SK-N-MC (cell line): ENCODE measurements at regions not wholly inside any gene's neighbourhood (a gene's known extent, or its start where the extent isn't known, plus 50 kb on each side); places are given as distances from the start of the nearest gene placed in this dataset.

Experiments
- DNase-seq: peaks from one replicate; pipeline ENCODE4 v3.0.0-alpha.2; 2011; ENCODE audit warnings: low read depth, low spot score
- H3K27ac ChIP-seq: fragments of 200-600 bp; sonication (generic); 2 replicates; pipeline ENCODE4 v1.5.1; 2016; ENCODE audit warnings: mixed run types
- H3K36me3 ChIP-seq: fragments of 200-600 bp; sonication (generic); 2 replicates; pipeline ENCODE4 v1.6.1; 2017; ENCODE audit warnings: antibody characterized with exemption, low read length, mixed read lengths; ENCODE audit not compliant: insufficient read depth
- H3K4me3 ChIP-seq: fragments of 200-600 bp; sonication (generic); 2 replicates; pipeline ENCODE4 v1.5.1; 2016
- H3K9ac ChIP-seq: fragments of 200-600 bp; sonication (generic); 2 replicates; pipeline ENCODE4 v1.8.0; 2017; ENCODE audit warnings: mixed run types, mixed read lengths; ENCODE audit not compliant: insufficient read length
- H3K9me3 ChIP-seq: fragments of 200-600 bp; sonication (generic); 2 replicates; pipeline ENCODE4 v1.6.1; 2017; ENCODE audit warnings: low read depth, mild to moderate bottlenecking, antibody characterized with exemption, low read length, moderate library complexity, mixed read lengths
- EZH2 ChIP-seq: fragments of 200-600 bp; sonication (generic); IDR thresholded peaks from one replicate; pipeline ENCODE4 v1.6.1; 2017; ENCODE audit warnings: antibody characterized with exemption
- FOXP2 ChIP-seq: optimal IDR thresholded peaks from 2 replicates; pipeline ENCODE3; 2011; ENCODE audit warnings: mild to moderate bottlenecking, moderate library complexity; ENCODE audit not compliant: insufficient read depth; ENCODE audit errors: extremely low read length, control extremely low read depth
- POLR2AphosphoS5 ChIP-seq: IDR thresholded peaks from 2 replicates; pipeline ENCODE4 v1.6.1; 2012; ENCODE audit warnings: mild to moderate bottlenecking, low read depth, low read length, borderline replicate concordance

DNA sequence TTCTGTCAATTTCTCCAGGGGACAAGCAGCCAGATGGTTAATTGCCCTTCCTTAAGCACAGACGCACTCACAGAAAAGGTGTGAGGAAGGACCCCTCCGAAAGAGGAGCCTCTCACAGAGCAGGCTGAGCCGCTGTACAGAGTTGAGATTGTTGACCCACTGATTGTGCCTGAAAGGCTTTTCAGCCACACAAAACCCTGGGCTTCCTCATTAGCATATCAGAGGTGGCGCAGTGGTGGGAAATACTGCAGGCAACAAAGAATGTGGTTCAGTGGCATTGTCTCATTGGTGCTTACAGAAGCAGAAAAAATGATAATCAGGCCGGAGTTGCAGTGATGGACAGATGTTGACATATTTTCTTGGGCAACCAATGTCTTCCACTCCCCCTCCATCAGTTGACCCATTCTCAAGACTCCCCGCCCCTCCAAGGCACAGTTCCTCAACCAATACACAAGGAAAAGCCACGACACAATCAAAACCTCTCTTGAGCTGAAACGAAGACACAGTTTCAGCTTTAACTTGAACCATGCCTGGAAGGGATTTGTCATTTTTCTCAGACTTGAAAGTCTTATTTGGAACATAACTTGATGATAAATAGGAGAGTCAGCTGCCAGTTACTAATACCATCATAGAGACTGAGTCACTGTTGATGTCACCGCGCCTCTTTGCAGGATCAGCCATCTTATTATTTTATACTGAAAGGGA lies 53.1 kb downstream of the ATXN3L start:
- no peak for DNase-seq
- H3K9me3 ChIP-seq: no peaks in the 10 kb centered on the region
- no peak for TF ChIP-seq FOXP2
- TF ChIP-seq POLR2AphosphoS5: no peak
- TF ChIP-seq EZH2: no peak
- no peak overlapping the region for H3K9ac ChIP-seq
- H3K4me3 ChIP-seq: no peak overlapping the region
- H3K27ac ChIP-seq: no peak overlapping the region
- H3K36me3 ChIP-seq: no peaks in the 10 kb centered on the region

- DNase-seq: no peak
- TF ChIP-seq FOXP2: no peak
- no peak for TF ChIP-seq EZH2
- no peak for TF ChIP-seq POLR2AphosphoS5
- H3K4me3 ChIP-seq: no peak overlapping the region
Observed at GRCh38 chrX:13265549-13266132, 54.2 kb downstream of the ATXN3L start.

GRCh38 chrX:13265111-13265510 lies 54.7 kb downstream of the ATXN3L start:
- Histone ChIP-seq H3K9me3 (no peaks in the 10 kb centered on the region), H3K4me3 (no peak overlapping the region), H3K27ac (no peak overlapping the region), H3K9ac (no peak overlapping the region), H3K36me3 (no peaks in the 10 kb centered on the region)
- DNase-seq: no peak
- TF ChIP-seq POLR2AphosphoS5 (no peak), FOXP2 (no peak), EZH2 (no peak)

More at GRCh38 chrX:13265549-13266132, 54.2 kb downstream of the ATXN3L start:
- no peak overlapping the region for H3K9ac ChIP-seq
- no peak overlapping the region for H3K27ac ChIP-seq
- H3K9me3 ChIP-seq: no peaks in the 10 kb centered on the region
- no peaks in the 10 kb centered on the region for H3K36me3 ChIP-seq

DNA sequence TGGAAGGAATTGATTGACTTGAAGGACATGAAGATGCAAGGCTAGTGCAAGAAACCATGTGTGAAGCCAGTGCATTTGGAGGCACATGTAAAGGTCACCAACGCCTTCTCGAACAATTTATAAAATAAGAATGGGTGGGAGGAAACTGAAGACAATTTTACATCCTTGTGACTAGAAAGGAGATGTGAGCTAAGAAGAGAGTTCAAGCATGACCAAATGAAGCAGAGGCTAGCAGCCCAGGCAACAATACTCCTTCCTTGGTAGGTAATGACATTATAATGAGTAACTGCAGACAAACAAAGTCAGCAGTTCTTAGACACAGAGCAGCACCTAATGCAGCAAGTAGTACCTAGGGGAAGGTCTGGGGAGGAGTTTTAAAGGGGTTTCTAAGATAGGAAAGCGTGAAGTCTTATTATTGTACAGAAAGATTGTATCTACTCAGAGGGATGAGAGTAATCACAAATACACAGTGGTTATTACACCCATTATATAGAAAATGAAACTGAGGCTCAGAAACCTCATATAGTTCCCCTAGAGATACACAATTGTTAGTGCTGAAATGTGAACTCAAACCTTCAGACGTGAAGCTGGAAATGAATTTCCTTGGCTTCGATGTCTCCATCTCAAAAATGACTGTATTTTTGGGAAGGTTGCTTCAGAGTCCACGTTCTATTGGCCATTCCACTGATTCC lies 56.1 kb downstream of the ATXN3L start:
- TF ChIP-seq EZH2: no peak
- TF ChIP-seq POLR2AphosphoS5: no peak
- no peak for TF ChIP-seq FOXP2
- Histone ChIP-seq H3K9ac (no peak overlapping the region), H3K27ac (no peak overlapping the region), H3K9me3 (no peaks in the 10 kb centered on the region), H3K4me3 (no peak overlapping the region), H3K36me3 (no peaks in the 10 kb centered on the region)
- no peak for DNase-seq

- Histone ChIP-seq H3K9ac (no peak overlapping the region), H3K36me3 (no peaks in the 10 kb centered on the region), H3K9me3 (no peaks in the 10 kb centered on the region), H3K4me3 (no peak overlapping the region), H3K27ac (no peak overlapping the region)
- DNase-seq: no peak
- no peak for TF ChIP-seq FOXP2
- TF ChIP-seq POLR2AphosphoS5: no peak
- no peak for TF ChIP-seq EZH2
Observed at GRCh38 chrX:13261348-13261747, 58.5 kb downstream of the ATXN3L start.

GRCh38 chrX:13260598-13260997 lies 59.3 kb downstream of the ATXN3L start:
- H3K9me3 ChIP-seq: no peaks in the 10 kb centered on the region
- no peaks in the 10 kb centered on the region for H3K36me3 ChIP-seq
- DNase-seq: no peak
- no peak overlapping the region for H3K9ac ChIP-seq
- TF ChIP-seq POLR2AphosphoS5: no peak
- TF ChIP-seq FOXP2: no peak
- no peak for TF ChIP-seq EZH2
- H3K4me3 ChIP-seq: no peak overlapping the region
- no peak overlapping the region for H3K27ac ChIP-seq

DNA sequence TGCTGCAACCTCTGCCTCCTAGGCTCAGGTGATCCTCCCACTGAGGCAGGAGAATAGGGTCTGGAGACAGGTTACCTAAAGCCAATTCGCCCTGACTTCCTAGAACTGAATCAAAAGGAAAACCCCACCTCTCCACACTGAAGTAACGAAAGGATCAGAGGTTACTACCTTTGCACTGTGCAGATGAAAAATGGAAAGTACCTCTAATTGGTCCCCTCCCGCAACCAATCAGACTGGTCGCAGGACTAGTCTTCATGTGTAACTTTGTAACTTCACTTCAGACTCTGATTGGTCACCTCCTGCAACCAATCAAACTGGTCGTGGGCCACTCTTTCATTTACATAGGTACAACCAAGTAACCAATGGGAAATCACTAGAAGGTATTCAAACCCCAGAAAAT lies 61.1 kb downstream of the ATXN3L start:
- Histone ChIP-seq H3K9me3 (no peaks in the 10 kb centered on the region), H3K4me3 (no peak overlapping the region), H3K27ac (no peak overlapping the region), H3K9ac (no peak overlapping the region), H3K36me3 (no peaks in the 10 kb centered on the region)
- TF ChIP-seq FOXP2: no peak
- TF ChIP-seq POLR2AphosphoS5: no peak
- TF ChIP-seq EZH2: no peak
- no peak for DNase-seq

DNA sequence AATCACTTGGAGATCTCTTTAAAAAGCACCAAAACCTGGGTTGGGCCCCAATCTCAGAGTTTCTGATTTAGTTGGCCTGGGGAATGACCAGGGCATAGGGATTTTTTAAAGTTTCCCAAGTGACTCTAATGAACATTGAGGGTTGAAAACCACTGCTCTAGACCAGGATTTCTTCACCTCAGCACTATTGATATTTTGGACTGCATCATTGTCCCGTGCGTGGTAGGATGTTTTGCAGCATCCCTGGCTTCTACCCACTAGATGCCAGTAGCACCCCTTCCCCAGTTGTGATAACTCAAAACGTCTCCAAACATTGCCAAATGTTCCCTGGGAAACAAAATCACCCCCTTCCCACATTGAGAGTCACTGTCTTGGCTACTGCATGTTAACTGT lies 61.8 kb downstream of the ATXN3L start:
- Histone ChIP-seq H3K9ac (no peak overlapping the region), H3K9me3 (no peaks in the 10 kb centered on the region), H3K27ac (no peak overlapping the region), H3K36me3 (no peaks in the 10 kb centered on the region), H3K4me3 (no peak overlapping the region)
- no peak for DNase-seq
- no peak for TF ChIP-seq FOXP2
- no peak for TF ChIP-seq POLR2AphosphoS5
- TF ChIP-seq EZH2: no peak
